NCI-H2081 treated with DMSO at 0.1 percent for 48 hours (cell line): ENCODE measurements at regions not wholly inside any gene's neighbourhood (a gene's known extent, or its start where the extent isn't known, plus 50 kb on each side); places are given as distances from the start of the nearest gene placed in this dataset.
A peak's percentile ranks its signal among the peaks of the same experiment; 100 is the strongest.

Experiments
- DNase-seq: peaks from one replicate; lab custom pipeline; 2025; lab: John Stamatoyannopoulos, UW

- DNase-seq, result no peak
Measured at GRCh38 chr13:99027661-99028425, 50.0 kb upstream of the DOCK9 start.

- no peak for DNase-seq
Measured at GRCh38 chr13:99028890-99029289, 51.0 kb upstream of the DOCK9 start.

GRCh38 chr13:99029576-99029975 lies 51.7 kb upstream of the DOCK9 start:
- DNase-seq, result no peak

- no peak for DNase-seq
Measured at GRCh38 chr13:99030326-99030725, 52.5 kb upstream of the DOCK9 start.

- DNase-seq, result no peak
Measured at GRCh38 chr13:99031832-99032231, 54.0 kb upstream of the DOCK9 start.

GRCh38 chr13:99033814-99034213 lies 56.0 kb upstream of the DOCK9 start:
- DNase-seq, result peak; percentile 7

- DNase-seq, result no peak
Measured at GRCh38 chr13:99034333-99035085, 56.6 kb upstream of the DOCK9 start.

GRCh38 chr13:99035715-99036114 lies 57.9 kb upstream of the DOCK9 start:
- DNase-seq, result no peak

GRCh38 chr13:99037756-99038155 lies 59.9 kb upstream of the DOCK9 start:
- no peak for DNase-seq

- DNase-seq, result no peak
Measured at GRCh38 chr13:99039718-99040280, 61.9 kb upstream of the DOCK9 start.

- DNase-seq, result no peak
Measured at GRCh38 chr13:99040536-99041131, 62.8 kb upstream of the DOCK9 start.

GRCh38 chr13:99041337-99041736 lies 63.5 kb upstream of the DOCK9 start:
- DNase-seq, result no peak

- DNase-seq, result no peak
Measured at GRCh38 chr13:99041788-99042187, 63.9 kb upstream of the DOCK9 start.

- no peak for DNase-seq
Measured at GRCh38 chr13:99042521-99043250, 64.8 kb upstream of the DOCK9 start.

GRCh38 chr13:99043831-99044231 lies 66.0 kb upstream of the DOCK9 start:
- no peak for DNase-seq

GRCh38 chr13:99044764-99045163 lies 66.9 kb upstream of the DOCK9 start:
- DNase-seq, result no peak

GRCh38 chr13:99045396-99045795 lies 67.5 kb upstream of the DOCK9 start:
- DNase-seq, result no peak

GRCh38 chr13:99046851-99047250 lies 69.0 kb upstream of the DOCK9 start:
- DNase-seq, result no peak

GRCh38 chr13:99050983-99051488 lies 73.2 kb upstream of the DOCK9 start:
- no peak for DNase-seq

GRCh38 chr13:99051768-99052455 lies 74.0 kb upstream of the DOCK9 start:
- no peak for DNase-seq

GRCh38 chr13:99053636-99054233 lies 75.9 kb upstream of the DOCK9 start:
- DNase-seq, result no peak
